Astrocyte (in vitro differentiated cells and primary cell): ENCODE measurements at regions not wholly inside any gene's neighbourhood (a gene's known extent, or its start where the extent isn't known, plus 50 kb on each side); places are given as distances from the start of the nearest gene placed in this dataset.

Source experiments
- DNase-seq: peaks from one replicate; pipeline ENCODE4 v3.0.0-alpha.2; 2010; ENCODE audit warnings: low read depth
- FAIRE-seq: peaks from 2 replicates; lab custom pipeline; 2011; peaks lifted over from hg19 to GRCh38; lab: Jason Lieb, UNC
- H2AFZ ChIP-seq: 2 replicates; pipeline ENCODE4 v1.6.0; 2012; ENCODE audit warnings: low read depth, low read length, inconsistent platforms
- H3K27ac ChIP-seq: 2 replicates; pipeline ENCODE4 v1.5.1; 2011; ENCODE audit warnings: low read depth, low read length, inconsistent platforms
- H3K27me3 ChIP-seq: 2 replicates; pipeline ENCODE4 v1.6.0; 2011; ENCODE audit warnings: low read length, inconsistent platforms; ENCODE audit not compliant: insufficient read depth
- H3K36me3 ChIP-seq: 2 replicates; pipeline ENCODE4 v1.5.1; 2011; ENCODE audit warnings: low read length, inconsistent platforms; ENCODE audit not compliant: insufficient read depth
- H3K4me1 ChIP-seq: 2 replicates; pipeline ENCODE4 v1.5.1; 2011; ENCODE audit warnings: low read length, inconsistent platforms; ENCODE audit not compliant: insufficient read depth
- H3K4me2 ChIP-seq: 2 replicates; pipeline ENCODE4 v1.6.0; 2012; ENCODE audit warnings: low read length, inconsistent platforms
- H3K4me3 ChIP-seq: 2 replicates; pipeline ENCODE4 v1.5.1; 2011; ENCODE audit warnings: low read depth, mild to moderate bottlenecking, low read length, inconsistent platforms; ENCODE audit not compliant: insufficient read depth
- H3K79me2 ChIP-seq: 2 replicates; pipeline ENCODE4 v1.6.0; 2012; ENCODE audit warnings: mild to moderate bottlenecking, low read length, inconsistent platforms; ENCODE audit not compliant: insufficient read depth
- H3K9ac ChIP-seq: 2 replicates; pipeline ENCODE4 v1.6.0; 2012; ENCODE audit warnings: mild to moderate bottlenecking, low read length, inconsistent platforms
- H3K9me3 ChIP-seq: 2 replicates; pipeline ENCODE4 v1.5.1; 2012; ENCODE audit warnings: low read depth, mild to moderate bottlenecking, low read length, inconsistent platforms; ENCODE audit not compliant: insufficient read depth
- H4K20me1 ChIP-seq: 2 replicates; pipeline ENCODE4 v1.6.0; 2012; ENCODE audit warnings: low read length, inconsistent platforms; ENCODE audit not compliant: insufficient read depth
- H3K27ac Mint-ChIP-seq: one replicate; pipeline ENCODE4 v1.8.0; 2021; ENCODE audit warnings: mild to moderate bottlenecking, mixed read lengths; ENCODE audit not compliant: unreplicated experiment
- H3K27me3 Mint-ChIP-seq: one replicate; pipeline ENCODE4 v1.8.0; 2021; ENCODE audit warnings: low read depth, mixed read lengths; ENCODE audit not compliant: unreplicated experiment
- H3K36me3 Mint-ChIP-seq: one replicate; pipeline ENCODE4 v1.8.0; 2021; ENCODE audit warnings: low read depth, mixed read lengths; ENCODE audit not compliant: unreplicated experiment
- H3K4me1 Mint-ChIP-seq: one replicate; pipeline ENCODE4 v1.8.0; 2021; ENCODE audit warnings: low read depth, mixed read lengths; ENCODE audit not compliant: unreplicated experiment
- H3K4me3 Mint-ChIP-seq: one replicate; pipeline ENCODE4 v1.8.0; 2021; ENCODE audit warnings: mild to moderate bottlenecking, moderate library complexity, mixed read lengths; ENCODE audit not compliant: unreplicated experiment
- H3K9me3 Mint-ChIP-seq: one replicate; pipeline ENCODE4 v1.8.0; 2021; ENCODE audit warnings: mild to moderate bottlenecking, mixed read lengths; ENCODE audit not compliant: unreplicated experiment
- EZH2 ChIP-seq: IDR thresholded peaks from 2 replicates; pipeline ENCODE4 v1.6.1; 2012; ENCODE audit warnings: mild to moderate bottlenecking, low read length, inconsistent platforms; ENCODE audit not compliant: insufficient read depth
- TF ChIP-seq, protein P1 (sequence below): IDR thresholded peaks from 2 replicates; pipeline ENCODE4 v1.5.1; 2011; ENCODE audit warnings: low read depth, mild to moderate bottlenecking, inconsistent platforms, low read length, moderate library complexity; ENCODE audit not compliant: insufficient read depth

DNA sequence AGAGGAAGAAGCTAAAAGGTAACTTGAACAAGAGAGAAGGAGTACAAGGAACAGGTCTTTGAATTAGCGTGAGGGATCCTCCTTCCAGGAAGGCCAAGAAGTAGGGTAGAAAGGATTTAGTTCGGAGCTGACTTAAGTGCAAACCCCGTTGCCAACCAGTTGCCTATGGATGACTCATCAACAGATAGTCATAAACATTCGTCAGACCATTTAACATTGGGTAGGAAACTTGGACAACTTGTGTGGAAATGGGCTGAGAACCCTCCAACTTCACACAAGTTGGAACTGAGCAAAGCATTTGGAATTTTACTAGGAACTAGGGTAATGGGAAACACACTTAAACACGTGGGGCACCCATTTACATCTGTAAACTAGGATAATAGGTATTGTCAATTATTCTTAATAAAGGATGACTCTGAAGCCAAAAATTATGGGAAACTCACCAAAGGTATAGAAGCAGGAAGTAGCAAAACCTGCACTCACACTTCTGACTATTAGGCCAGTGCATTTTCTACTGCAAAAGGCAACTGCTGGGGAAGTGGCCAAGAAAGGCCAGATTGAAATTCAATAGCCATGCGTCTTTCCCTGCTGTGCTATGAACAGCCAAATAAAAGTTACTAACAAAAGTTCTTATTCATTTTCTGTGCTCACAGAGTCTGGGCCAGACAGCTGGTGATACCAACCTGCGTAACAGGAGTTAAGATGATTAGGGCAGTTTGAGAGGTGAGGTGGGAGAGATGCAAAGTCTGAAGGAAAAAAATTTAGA lies 174.5 kb upstream of the TMC3 start:
- Mint-ChIP-seq H3K9me3 (peaks cover 3% of the 10 kb centered on the region), H3K4me1 (no peaks in the 10 kb centered on the region), H3K27ac (no peak overlapping the region), H3K36me3 (no peaks in the 10 kb centered on the region), H3K4me3 (no peak overlapping the region), H3K27me3 (peaks cover 14% of the 10 kb centered on the region)
- no peaks in the 10 kb centered on the region for H3K79me2 ChIP-seq
- DNase-seq (peak; percentile 10), FAIRE-seq (no peak)
- H3K27ac ChIP-seq = no peak overlapping the region
- H2AFZ ChIP-seq = no peak overlapping the region
- no peaks in the 10 kb centered on the region for H3K27me3 ChIP-seq
- H3K9me3 ChIP-seq = no peaks in the 10 kb centered on the region
- TF ChIP-seq EZH2 = no peak
- TF ChIP-seq, protein P1, sequence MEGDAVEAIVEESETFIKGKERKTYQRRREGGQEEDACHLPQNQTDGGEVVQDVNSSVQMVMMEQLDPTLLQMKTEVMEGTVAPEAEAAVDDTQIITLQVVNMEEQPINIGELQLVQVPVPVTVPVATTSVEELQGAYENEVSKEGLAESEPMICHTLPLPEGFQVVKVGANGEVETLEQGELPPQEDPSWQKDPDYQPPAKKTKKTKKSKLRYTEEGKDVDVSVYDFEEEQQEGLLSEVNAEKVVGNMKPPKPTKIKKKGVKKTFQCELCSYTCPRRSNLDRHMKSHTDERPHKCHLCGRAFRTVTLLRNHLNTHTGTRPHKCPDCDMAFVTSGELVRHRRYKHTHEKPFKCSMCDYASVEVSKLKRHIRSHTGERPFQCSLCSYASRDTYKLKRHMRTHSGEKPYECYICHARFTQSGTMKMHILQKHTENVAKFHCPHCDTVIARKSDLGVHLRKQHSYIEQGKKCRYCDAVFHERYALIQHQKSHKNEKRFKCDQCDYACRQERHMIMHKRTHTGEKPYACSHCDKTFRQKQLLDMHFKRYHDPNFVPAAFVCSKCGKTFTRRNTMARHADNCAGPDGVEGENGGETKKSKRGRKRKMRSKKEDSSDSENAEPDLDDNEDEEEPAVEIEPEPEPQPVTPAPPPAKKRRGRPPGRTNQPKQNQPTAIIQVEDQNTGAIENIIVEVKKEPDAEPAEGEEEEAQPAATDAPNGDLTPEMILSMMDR = no peak
- no peaks in the 10 kb centered on the region for H4K20me1 ChIP-seq
- H3K4me3 ChIP-seq = no peak overlapping the region
- no peak overlapping the region for H3K4me2 ChIP-seq
- H3K9ac ChIP-seq = no peak overlapping the region
- H3K36me3 ChIP-seq = no peaks in the 10 kb centered on the region
- H3K4me1 ChIP-seq = no peaks in the 10 kb centered on the region

DNA sequence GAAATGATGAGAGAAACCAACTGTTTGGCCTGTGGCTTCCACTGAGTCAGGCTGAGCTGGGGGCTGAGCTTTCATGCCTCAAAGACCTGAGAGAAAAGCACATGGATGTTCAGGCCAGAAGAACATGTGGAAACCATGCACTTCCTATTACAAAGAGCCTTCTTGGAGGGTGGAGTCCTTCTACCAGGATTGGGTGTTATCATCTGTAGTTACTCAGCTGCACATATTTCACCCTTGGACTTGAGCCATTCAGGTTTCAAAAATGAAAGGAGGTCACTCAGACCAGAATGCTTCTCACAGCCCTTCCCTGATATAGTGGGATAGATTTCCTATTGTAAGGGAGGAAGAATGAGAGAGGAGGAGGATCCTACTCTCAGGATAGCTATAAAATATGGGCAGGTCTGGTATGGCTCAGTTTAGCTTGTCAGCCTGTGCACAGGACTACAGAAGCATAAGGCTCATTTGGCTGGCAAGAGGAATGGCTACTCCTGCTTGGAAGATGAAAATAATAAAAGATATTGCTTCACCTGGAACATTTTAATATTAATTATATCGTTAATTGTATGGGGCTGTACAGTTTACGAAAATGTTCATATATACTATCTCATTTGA lies 173.6 kb upstream of the TMC3 start:
- Histone ChIP-seq H2AFZ (no peak overlapping the region), H4K20me1 (no peaks in the 10 kb centered on the region), H3K9ac (no peak overlapping the region), H3K9me3 (no peaks in the 10 kb centered on the region), H3K4me3 (no peak overlapping the region), H3K27me3 (no peaks in the 10 kb centered on the region), H3K4me2 (no peak overlapping the region), H3K79me2 (no peaks in the 10 kb centered on the region), H3K27ac (no peak overlapping the region), H3K36me3 (no peaks in the 10 kb centered on the region), H3K4me1 (no peaks in the 10 kb centered on the region)
- no peak for FAIRE-seq
- H3K27me3 Mint-ChIP-seq = peaks cover 12% of the 10 kb centered on the region
- TF ChIP-seq EZH2 = no peak
- TF ChIP-seq, protein P1 = no peak
- H3K4me3 Mint-ChIP-seq = no peak overlapping the region
- no peak for DNase-seq
- no peaks in the 10 kb centered on the region for H3K36me3 Mint-ChIP-seq
- peaks cover 3% of the 10 kb centered on the region for H3K9me3 Mint-ChIP-seq
- H3K4me1 Mint-ChIP-seq = no peaks in the 10 kb centered on the region
- H3K27ac Mint-ChIP-seq = no peak overlapping the region

DNA sequence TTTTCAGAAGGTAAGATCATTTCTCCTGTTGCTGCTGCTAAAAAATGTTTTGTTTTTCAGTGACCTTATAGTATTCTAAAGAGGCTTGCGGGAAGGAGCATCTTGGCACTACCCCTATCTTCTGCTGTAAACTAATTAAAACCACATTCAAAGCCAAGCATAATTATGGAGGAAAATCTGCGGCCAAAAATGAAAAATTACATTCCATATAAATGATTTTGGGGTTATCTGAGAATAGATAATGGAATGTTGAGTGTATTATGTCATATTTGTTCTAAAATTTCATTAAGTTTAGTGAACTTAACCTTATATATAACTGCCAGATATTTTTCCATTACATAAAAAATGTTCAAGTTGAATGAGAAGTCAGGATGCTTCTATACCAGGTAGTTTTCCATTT lies 170.4 kb upstream of the TMC3 start:
- Histone ChIP-seq H3K36me3 (no peaks in the 10 kb centered on the region), H3K79me2 (no peaks in the 10 kb centered on the region), H4K20me1 (no peaks in the 10 kb centered on the region), H2AFZ (no peak overlapping the region), H3K27me3 (no peaks in the 10 kb centered on the region), H3K27ac (no peak overlapping the region), H3K4me2 (no peak overlapping the region), H3K9ac (no peak overlapping the region), H3K4me3 (no peak overlapping the region), H3K4me1 (no peaks in the 10 kb centered on the region), H3K9me3 (no peaks in the 10 kb centered on the region)
- no peaks in the 10 kb centered on the region for H3K36me3 Mint-ChIP-seq
- no peak for TF ChIP-seq EZH2
- TF ChIP-seq, protein P1 = no peak
- H3K9me3 Mint-ChIP-seq = peaks cover 3% of the 10 kb centered on the region
- no peaks in the 10 kb centered on the region for H3K4me1 Mint-ChIP-seq
- peaks cover 12% of the 10 kb centered on the region for H3K27me3 Mint-ChIP-seq
- no peak overlapping the region for H3K27ac Mint-ChIP-seq
- no peak for FAIRE-seq
- no peak overlapping the region for H3K4me3 Mint-ChIP-seq
- no peak for DNase-seq
